BLaER1 treated with 17β-estradiol and CSF1 and Interleukin-3, amounts not matched to agents 10 nM and 100 nM (cell line): ENCODE measurements at regions not wholly inside any gene's neighbourhood (a gene's known extent, or its start where the extent isn't known, plus 50 kb on each side); places are given as distances from the start of the nearest gene placed in this dataset.

Source experiments
- H3K27ac ChIP-seq, 11 experiments: shearing (Covaris generic); formaldehyde crosslinking; 2 replicates each; pipeline ENCODE4 v1.8.1; 2022
- H3K27me3 ChIP-seq, 11 experiments: shearing (Covaris generic); formaldehyde crosslinking; 2 replicates each; pipeline ENCODE4 v1.8.1; 2022
- H3K36me3 ChIP-seq, 11 experiments: shearing (Covaris generic); formaldehyde crosslinking; 2 replicates each; pipeline ENCODE4 v1.8.1; 2022
- H3K4me1 ChIP-seq, 10 experiments: shearing (Covaris generic); formaldehyde crosslinking; 2 replicates each; pipeline ENCODE4 v1.8.1; 2022
- H3K4me2 ChIP-seq, 11 experiments: shearing (Covaris generic); formaldehyde crosslinking; 2 replicates each; pipeline ENCODE4 v1.8.1; 2022
- H3K4me3 ChIP-seq, 10 experiments: shearing (Covaris generic); formaldehyde crosslinking; 2 replicates each; pipeline ENCODE4 v1.8.1; 2022
- H3K9ac ChIP-seq, 11 experiments: shearing (Covaris generic); formaldehyde crosslinking; 2 replicates each; pipeline ENCODE4 v1.8.1; 2022
- H3K9me3 ChIP-seq, 11 experiments: shearing (Covaris generic); formaldehyde crosslinking; replicated peaks in 1 of 11; 2 replicates each; pipeline ENCODE4 v1.8.1; 2022
- H4K20me1 ChIP-seq, 11 experiments: shearing (Covaris generic); formaldehyde crosslinking; 2 replicates each; pipeline ENCODE4 v1.8.1; 2022
- Cebpa-rat ChIP-seq, 11 experiments: shearing (Covaris generic); IDR thresholded peaks; 2 replicates each; pipeline ENCODE4 v1.8.1; 2022

DNA sequence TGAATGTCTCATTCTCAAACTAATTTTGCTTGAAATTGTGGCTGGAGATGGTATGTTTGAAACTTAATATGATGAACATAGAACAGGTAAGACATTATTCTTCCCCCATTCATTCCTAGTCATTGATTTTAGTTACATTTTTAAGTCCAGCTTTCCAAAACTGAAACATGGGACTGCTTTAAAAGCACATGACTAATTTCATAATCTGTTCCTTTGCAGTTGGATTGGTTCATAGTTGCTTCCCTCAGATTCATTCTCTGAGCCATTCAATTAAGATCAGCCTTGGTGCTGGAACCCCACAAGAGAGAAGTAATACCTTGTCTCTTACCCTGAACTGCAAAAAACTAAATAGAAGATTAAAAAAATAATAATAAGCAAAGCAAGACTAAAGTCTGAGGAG, 87.5 kb upstream of the TGFBR2 start:
- Histone ChIP-seq H3K27ac (no peak overlapping the region), H3K4me2 (no peak overlapping the region)
- no peak for TF ChIP-seq Cebpa-rat (IDR thresholded peaks at IDR 0.05)

DNA sequence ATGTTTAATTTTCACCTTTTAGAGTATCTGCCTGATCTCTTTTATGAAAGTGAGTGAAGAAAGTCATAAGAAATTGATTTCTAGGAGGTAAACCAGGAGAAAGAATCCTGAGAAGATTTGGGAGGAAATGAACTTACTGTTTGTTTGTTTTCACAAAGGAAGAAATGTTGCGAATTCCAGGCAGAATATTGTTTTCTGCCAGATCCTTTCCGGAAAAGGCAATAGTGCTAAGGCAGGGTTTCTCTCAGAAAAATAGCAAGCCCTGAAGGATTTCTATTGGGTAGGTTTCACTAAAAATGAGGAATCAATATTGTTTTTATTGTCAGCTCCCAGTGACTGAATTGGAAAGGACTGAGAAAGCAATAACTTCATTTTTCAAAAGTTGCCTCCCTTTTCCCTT, 85.7 kb upstream of the TGFBR2 start:
- Histone ChIP-seq H3K4me1 (peaks cover 13 to 22% (median 18%) of the 10 kb centered on the region in 10 experiments; a peak in 19 of 20 replicates), H4K20me1 (no peaks in the 10 kb centered on the region), H3K4me3 (no peak overlapping the region), H3K27ac (no peak overlapping the region), H3K9ac (no peak overlapping the region), H3K36me3 (no peaks in the 10 kb centered on the region), H3K9me3 (peaks cover 0 to 6% (median 0%) of the 10 kb centered on the region in 11 experiments; a peak in 4 of 22 replicates), H3K27me3 (no peaks in the 10 kb centered on the region), H3K4me2 (no peak overlapping the region)
- no peak for TF ChIP-seq Cebpa-rat (IDR thresholded peaks at IDR 0.05)

More for the DNA sequence above, 87.5 kb upstream of the TGFBR2 start:
- no peak overlapping the region for H3K4me3 ChIP-seq
- no peaks in the 10 kb centered on the region; a peak in 1 of 22 replicates for H3K9me3 ChIP-seq
- no peaks in the 10 kb centered on the region for H4K20me1 ChIP-seq
- no peaks in the 10 kb centered on the region for H3K27me3 ChIP-seq
- H3K4me1 ChIP-seq, result peaks cover 3 to 7% (median 6%) of the 10 kb centered on the region in 10 experiments; a peak in 19 of 20 replicates
- no peak overlapping the region for H3K9ac ChIP-seq
- H3K36me3 ChIP-seq, result no peaks in the 10 kb centered on the region

DNA sequence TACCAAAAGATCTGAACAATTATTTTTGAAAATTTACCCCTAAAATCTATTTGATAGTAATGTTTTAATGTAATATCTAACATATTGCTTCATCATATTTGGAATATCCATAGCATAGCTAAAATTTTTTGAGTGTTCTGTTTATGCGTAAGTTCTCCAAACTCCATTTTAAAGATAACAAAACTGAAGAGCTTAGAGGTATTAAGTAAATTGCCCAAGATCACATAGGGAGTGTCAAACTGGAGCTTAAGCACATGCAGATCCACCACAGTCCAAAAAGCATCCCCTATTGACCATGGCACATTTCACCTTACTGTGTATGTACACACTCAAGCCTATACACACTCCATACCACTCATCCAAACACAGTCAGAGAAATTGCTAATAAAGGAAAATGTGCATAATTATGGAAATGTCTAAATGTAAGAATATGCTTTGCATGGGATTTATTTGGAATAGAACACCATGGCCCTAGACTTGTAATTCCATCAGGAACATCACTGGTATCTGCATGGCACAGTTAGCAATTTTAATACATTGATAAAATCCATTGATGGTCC, 85.2 kb upstream of the TGFBR2 start:
- H3K27ac ChIP-seq, result no peak overlapping the region
- peaks cover 0 to 8% (median 0%) of the 10 kb centered on the region in 11 experiments; a peak in 5 of 22 replicates for H3K9me3 ChIP-seq
- no peak overlapping the region for H3K9ac ChIP-seq
- TF ChIP-seq Cebpa-rat (IDR thresholded peaks at IDR 0.05), result no peak
- H4K20me1 ChIP-seq, result no peaks in the 10 kb centered on the region
- no peak overlapping the region for H3K4me2 ChIP-seq
- no peaks in the 10 kb centered on the region for H3K27me3 ChIP-seq
- H3K36me3 ChIP-seq, result no peaks in the 10 kb centered on the region
- H3K4me1 ChIP-seq, result peaks cover 13 to 22% (median 18%) of the 10 kb centered on the region in 10 experiments; a peak in 19 of 20 replicates
- no peak overlapping the region for H3K4me3 ChIP-seq

DNA sequence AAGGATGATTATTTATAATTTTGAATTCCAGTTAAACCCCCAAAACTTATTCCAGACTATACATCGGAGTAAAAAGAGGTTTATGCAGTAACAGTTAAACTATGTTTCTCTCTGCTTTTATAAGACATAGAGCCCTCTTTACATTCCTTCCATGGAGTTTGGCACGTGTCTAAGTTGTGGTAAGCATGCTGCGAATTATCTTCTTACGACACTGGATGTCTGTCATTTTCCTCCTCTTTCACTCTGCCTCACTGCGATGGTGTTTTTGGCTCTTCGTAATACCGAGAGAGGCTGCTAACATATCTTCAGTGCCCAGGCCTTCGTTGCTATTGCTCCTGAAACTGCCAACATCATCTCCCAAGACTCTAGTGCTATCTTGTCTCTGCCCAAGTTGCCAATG, 83.9 kb upstream of the TGFBR2 start:
- no peak overlapping the region for H3K4me2 ChIP-seq
- peaks cover 0 to 13% (median 3%) of the 10 kb centered on the region in 11 experiments; a peak in 5 of 22 replicates for H3K9me3 ChIP-seq
- peaks cover 13 to 22% (median 18%) of the 10 kb centered on the region in 10 experiments; a peak in 19 of 20 replicates for H3K4me1 ChIP-seq
- H3K27me3 ChIP-seq, result no peaks in the 10 kb centered on the region
- no peak for TF ChIP-seq Cebpa-rat (IDR thresholded peaks at IDR 0.05)
- no peak overlapping the region for H3K9ac ChIP-seq
- H4K20me1 ChIP-seq, result no peaks in the 10 kb centered on the region
- H3K27ac ChIP-seq, result no peak overlapping the region
- H3K36me3 ChIP-seq, result no peaks in the 10 kb centered on the region
- H3K4me3 ChIP-seq, result no peak overlapping the region

DNA sequence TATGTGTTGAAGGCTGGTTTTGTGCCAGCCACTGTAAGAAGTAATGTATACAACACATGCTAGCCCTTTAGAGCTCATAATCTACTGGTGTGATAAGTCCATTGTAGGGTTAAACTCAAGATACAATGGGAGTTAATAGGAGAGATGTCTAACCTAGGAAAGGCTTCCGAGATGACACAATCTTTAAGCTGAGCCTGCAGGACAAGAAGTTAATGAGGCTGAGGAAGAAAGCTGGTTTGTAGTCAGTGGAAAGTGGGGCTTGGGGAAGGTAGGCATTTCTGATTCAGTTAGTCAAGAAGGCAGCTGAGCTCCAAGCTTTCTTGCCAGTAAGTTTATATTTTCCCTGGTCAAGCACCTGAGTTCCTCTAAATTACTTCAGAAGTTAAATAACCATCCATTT, 83.0 kb upstream of the TGFBR2 start:
- Histone ChIP-seq H3K9ac (no peak overlapping the region), H4K20me1 (no peaks in the 10 kb centered on the region), H3K9me3 (peaks cover 0 to 13% (median 3%) of the 10 kb centered on the region in 11 experiments; a peak in 4 of 22 replicates), H3K27me3 (no peaks in the 10 kb centered on the region), H3K27ac (no peak overlapping the region), H3K4me2 (peak overlapping the region in 9 of 11 experiments; percentile 21 to 63 (median 40); a peak in 9 of 22 replicates), H3K4me3 (no peak overlapping the region), H3K4me1 (peaks cover 13 to 22% (median 18%) of the 10 kb centered on the region in 10 experiments; a peak in 19 of 20 replicates), H3K36me3 (no peaks in the 10 kb centered on the region)
- no peak for TF ChIP-seq Cebpa-rat (IDR thresholded peaks at IDR 0.05)

DNA sequence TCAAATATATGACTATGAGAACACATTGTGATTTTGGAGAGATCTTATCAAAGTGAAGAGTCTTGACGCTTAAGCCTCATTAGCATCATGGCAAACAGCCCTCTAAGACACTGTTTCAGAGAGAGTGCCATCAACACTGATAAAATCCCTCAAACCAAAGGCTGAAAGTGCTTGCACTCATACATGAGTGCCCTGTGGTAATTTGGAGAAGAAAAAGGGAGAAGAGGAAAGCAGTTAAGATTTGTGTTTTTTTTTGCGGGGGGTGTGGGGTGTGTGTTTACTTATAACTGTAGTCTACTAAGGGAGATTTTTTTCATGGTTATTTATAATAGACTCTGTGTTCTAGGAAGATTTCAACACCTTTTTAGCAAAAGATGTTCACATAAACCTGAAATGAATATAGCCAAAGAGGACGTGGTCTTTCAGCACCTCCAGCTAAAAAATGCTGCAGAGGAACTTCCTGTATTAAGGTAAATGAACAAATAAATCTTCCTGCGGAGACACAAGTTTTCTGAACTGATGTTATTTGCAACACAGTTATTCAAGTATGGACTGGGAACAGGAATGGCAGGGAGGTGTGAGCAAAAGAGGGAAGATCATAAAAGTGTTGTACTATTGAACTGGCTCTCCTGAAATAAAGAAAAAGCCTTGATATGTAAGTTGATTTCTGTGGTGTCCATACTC, 81.9 kb upstream of the TGFBR2 start:
- no peaks in the 10 kb centered on the region for H3K36me3 ChIP-seq
- no peak for TF ChIP-seq Cebpa-rat (IDR thresholded peaks at IDR 0.05)
- H4K20me1 ChIP-seq, result no peaks in the 10 kb centered on the region
- peak overlapping the region in 2 of 11 experiments; percentile 1 to 16; a peak in 1 of 22 replicates for H3K27ac ChIP-seq
- peaks cover 13 to 22% (median 18%) of the 10 kb centered on the region in 10 experiments; a peak in 19 of 20 replicates for H3K4me1 ChIP-seq
- no peak overlapping the region for H3K9ac ChIP-seq
- H3K27me3 ChIP-seq, result no peaks in the 10 kb centered on the region
- H3K9me3 ChIP-seq, result peaks cover 0 to 13% (median 3%) of the 10 kb centered on the region in 11 experiments; a peak in 4 of 22 replicates
- H3K4me3 ChIP-seq, result no peak overlapping the region
- peak overlapping the region; percentile 21 to 63 (median 41); a peak in 21 of 22 replicates for H3K4me2 ChIP-seq

DNA sequence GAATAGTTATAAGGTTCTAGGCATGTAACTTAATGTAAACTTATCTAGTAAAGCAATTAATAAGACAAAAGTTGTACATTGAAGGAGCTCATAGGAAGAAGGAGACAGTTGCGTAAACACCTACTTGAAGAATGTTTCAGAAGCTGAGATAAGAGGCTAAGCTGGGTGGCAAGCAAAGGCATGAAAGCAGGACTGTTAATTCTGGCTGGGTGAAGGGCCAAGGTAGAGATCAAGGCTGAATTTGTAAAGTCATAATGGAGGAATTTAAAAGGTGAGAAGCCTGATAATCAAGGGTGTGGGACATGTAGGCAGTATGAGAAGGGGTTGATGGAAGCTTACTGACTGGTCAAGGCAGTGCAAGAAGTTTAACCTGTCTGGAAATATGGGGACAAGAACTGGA, 80.4 kb upstream of the TGFBR2 start:
- Histone ChIP-seq H3K27ac (no peak overlapping the region), H3K36me3 (no peaks in the 10 kb centered on the region), H3K4me3 (no peak overlapping the region), H3K9me3 (peaks cover 0 to 13% (median 3%) of the 10 kb centered on the region in 11 experiments; a peak in 4 of 22 replicates), H3K9ac (no peak overlapping the region), H4K20me1 (no peaks in the 10 kb centered on the region), H3K4me2 (no peak overlapping the region), H3K27me3 (no peaks in the 10 kb centered on the region), H3K4me1 (peaks cover 13 to 22% (median 18%) of the 10 kb centered on the region in 10 experiments; a peak in 19 of 20 replicates)
- TF ChIP-seq Cebpa-rat (IDR thresholded peaks at IDR 0.05), result no peak

DNA sequence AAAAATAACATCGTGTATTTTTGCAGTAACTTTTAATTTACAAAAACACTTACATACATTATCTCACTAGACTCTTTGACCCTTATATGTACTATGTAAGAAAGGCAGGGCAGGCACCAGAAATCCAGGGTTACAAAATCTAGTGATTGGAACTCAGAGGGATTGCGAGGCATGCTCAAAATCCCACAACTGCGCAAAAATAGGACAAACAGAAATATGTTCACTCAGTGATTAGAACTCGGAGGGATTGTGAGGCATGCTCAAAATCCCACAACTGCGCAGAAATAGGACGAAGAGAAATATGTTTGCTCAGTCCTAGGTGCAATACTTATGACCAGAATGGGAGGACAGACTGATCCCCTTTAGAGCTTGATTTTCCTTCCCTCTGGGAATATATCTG, 79.2 kb upstream of the TGFBR2 start:
- Histone ChIP-seq H3K4me2 (no peak overlapping the region), H4K20me1 (no peaks in the 10 kb centered on the region), H3K9ac (no peak overlapping the region), H3K27me3 (no peaks in the 10 kb centered on the region), H3K9me3 (peaks cover 0 to 13% (median 3%) of the 10 kb centered on the region in 11 experiments; a peak in 4 of 22 replicates), H3K4me3 (no peak overlapping the region), H3K36me3 (no peaks in the 10 kb centered on the region), H3K4me1 (peaks cover 13 to 22% (median 18%) of the 10 kb centered on the region in 10 experiments; a peak in 19 of 20 replicates), H3K27ac (no peak overlapping the region)
- TF ChIP-seq Cebpa-rat (IDR thresholded peaks at IDR 0.05), result no peak

DNA sequence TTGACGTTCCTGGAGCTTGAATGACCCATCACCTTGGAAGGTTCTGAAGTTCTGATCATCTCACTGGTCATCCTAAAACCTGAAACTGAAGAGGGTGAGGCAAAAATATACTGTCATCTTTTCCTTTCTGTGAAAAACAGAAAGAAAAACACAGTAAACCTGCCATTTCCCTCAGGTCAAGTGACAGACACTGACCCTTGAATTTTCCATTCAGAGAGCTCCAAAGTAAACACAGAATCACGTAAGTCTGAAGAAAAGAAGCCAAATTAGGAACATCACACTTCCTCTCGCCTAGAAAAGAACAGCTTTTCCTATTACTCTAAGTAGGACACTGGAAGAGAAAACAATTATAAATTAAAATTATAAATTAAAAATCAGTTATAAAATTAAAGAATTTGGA, 78.7 kb upstream of the TGFBR2 start:
- H3K9ac ChIP-seq, result no peak overlapping the region
- peaks cover 13 to 22% (median 18%) of the 10 kb centered on the region in 10 experiments; a peak in 19 of 20 replicates for H3K4me1 ChIP-seq
- no peaks in the 10 kb centered on the region for H3K27me3 ChIP-seq
- TF ChIP-seq Cebpa-rat (IDR thresholded peaks at IDR 0.05), result no peak
- peaks cover 0 to 13% (median 3%) of the 10 kb centered on the region in 11 experiments; a peak in 5 of 22 replicates for H3K9me3 ChIP-seq
- no peak overlapping the region for H3K27ac ChIP-seq
- no peak overlapping the region for H3K4me2 ChIP-seq
- H3K36me3 ChIP-seq, result no peaks in the 10 kb centered on the region
- no peaks in the 10 kb centered on the region for H4K20me1 ChIP-seq
- no peak overlapping the region for H3K4me3 ChIP-seq
